GM12878 (cell line): ENCODE measurements at regions not wholly inside any gene's neighbourhood (a gene's known extent, or its start where the extent isn't known, plus 50 kb on each side); places are given as distances from the start of the nearest gene placed in this dataset.

Experiments used
- ATAC-seq: fragments of 200-7000 bp; cut with Tn5 transposase; 3 replicates; pipeline ENCODE4 v1.9.1; 2020; ENCODE audit warnings: mild to moderate bottlenecking, moderate library complexity
- BruUV-seq: library from RNA; stranded (reverse); fragments of 400-500 nt; replicated peaks from 2 replicates; lab custom pipeline; 2021; lab: Mats Ljungman, UMichigan
- CTCF ChIA-PET: fragments of 300-600 bp; sonication (Branson Sonifier 250); formaldehyde crosslinking; extraction: SDS; loops from one replicate; lab custom pipeline; 2021; ENCODE audit warnings: inconsistent platforms; lab: Yijun Ruan, JAX
- POLR2A ChIA-PET: fragments of 350-600 bp; formaldehyde crosslinking; extraction: SDS; loops from one replicate; lab custom pipeline; 2021; ENCODE audit warnings: inconsistent platforms; lab: Charles Lee
- RAD21 ChIA-PET: fragments of 300-600 bp; sonication (Branson Sonifier 250); formaldehyde crosslinking; loops from one replicate; lab custom pipeline; 2023; ENCODE audit warnings: antibody characterized with exemption; ENCODE audit not compliant: unreplicated experiment; lab: Charles Lee
- SMC1A ChIA-PET: fragments of 300-600 bp; sonication (Branson Sonifier 250); formaldehyde crosslinking; loops from one replicate; lab custom pipeline; 2023; ENCODE audit not compliant: unreplicated experiment, uncharacterized antibody; lab: Charles Lee
- DNase-seq: peaks from one replicate; pipeline ENCODE4 v3.0.0-alpha.2; 2011; ENCODE audit warnings: low read depth, low spot score
- FAIRE-seq: peaks from 3 replicates; lab custom pipeline; 2011; peaks lifted over from hg19 to GRCh38; lab: Jason Lieb, UNC
- H2AFZ ChIP-seq: 2 replicates; pipeline ENCODE4 v1.6.0; 2011; ENCODE audit warnings: low read depth, low read length, control low read depth; ENCODE audit not compliant: control insufficient read depth
- H3K27ac ChIP-seq: 2 replicates; pipeline ENCODE4 v1.5.1; 2011; ENCODE audit warnings: control low read depth; ENCODE audit not compliant: control insufficient read depth, insufficient read depth
- H3K27me3 ChIP-seq, 2 experiments: replicated peaks in 1 of 2; 2 replicates each; pipeline versions ENCODE4 v1.6.0 to v1.6.1; 2011; ENCODE audit warnings: low read length in 1 of 2; ENCODE audit not compliant: control insufficient read depth in 2 of 2, insufficient read depth in 2 of 2
- H3K36me3 ChIP-seq, 2 experiments: 2 replicates each; pipeline ENCODE4 v1.5.1; 2011; ENCODE audit warnings: low read length in 1 of 2; ENCODE audit not compliant: control insufficient read depth in 2 of 2, insufficient read depth in 2 of 2
- H3K4me1 ChIP-seq: 2 replicates; pipeline ENCODE4 v1.6.1; 2011; ENCODE audit warnings: mild to moderate bottlenecking, low read length, moderate library complexity, mixed read lengths; ENCODE audit not compliant: control insufficient read depth, insufficient read depth
- H3K4me2 ChIP-seq: 2 replicates; pipeline ENCODE4 v1.6.0; 2011; ENCODE audit warnings: control low read depth; ENCODE audit not compliant: control insufficient read depth, insufficient read depth
- H3K4me3 ChIP-seq: fragments of 200-600 bp; sonication (generic); 2 replicates; pipeline ENCODE4 v1.5.1; 2016
- H3K79me2 ChIP-seq: 2 replicates; pipeline ENCODE4 v1.6.0; 2011; ENCODE audit warnings: low read length; ENCODE audit not compliant: control insufficient read depth, insufficient read depth
- H3K9ac ChIP-seq: 2 replicates; pipeline ENCODE4 v1.8.0; 2011; ENCODE audit warnings: low read length, control low read depth, mixed read lengths; ENCODE audit not compliant: control insufficient read depth, insufficient read depth
- H3K9me3 ChIP-seq: replicated peaks from 3 replicates; pipeline ENCODE4 v1.5.1; 2011; ENCODE audit warnings: mild to moderate bottlenecking, low read length; ENCODE audit not compliant: control insufficient read depth, insufficient read depth
- H4K20me1 ChIP-seq: 2 replicates; pipeline ENCODE4 v1.6.0; 2011; ENCODE audit not compliant: control insufficient read depth, insufficient read depth
- ATF7 ChIP-seq: fragments of 450-650 bp; IDR thresholded peaks from 2 replicates; pipeline ENCODE4 v1.6.1; 2016; ENCODE audit warnings: low read depth, mild to moderate bottlenecking
- BHLHE40 ChIP-seq, 2 experiments: fragments of 450-650 bp in 1 of 2; IDR thresholded peaks; 2 replicates each; pipeline ENCODE4 v1.6.1; 2011 to 2017; ENCODE audit warnings: low read depth in 2 of 2, borderline replicate concordance in 1 of 2, improper control_type of control experiment in 1 of 2, low read length in 1 of 2, mild to moderate bottlenecking in 1 of 2
- EED ChIP-seq: sonication (generic); IDR thresholded peaks from 2 replicates; pipeline ENCODE4 v1.6.1; 2016; ENCODE audit warnings: antibody characterized with exemption, low read depth
- IKZF1 ChIP-seq: fragments of 450-650 bp; conservative IDR thresholded peaks from 2 replicates; pipeline ENCODE4 v1.6.1; 2017; ENCODE audit warnings: antibody characterized with exemption, mild to moderate bottlenecking
- IRF3 ChIP-seq: fragments of 450-650 bp; IDR thresholded peaks from 2 replicates; pipeline ENCODE4 v1.6.1; 2014; ENCODE audit warnings: mild to moderate bottlenecking
- LARP7 ChIP-seq: fragments of 450-650 bp; IDR thresholded peaks from 2 replicates; pipeline ENCODE4 v1.6.1; 2017; ENCODE audit warnings: mild to moderate bottlenecking
- MYC ChIP-seq: IDR thresholded peaks from 2 replicates; pipeline ENCODE4 v1.6.1; 2011; ENCODE audit warnings: mild to moderate bottlenecking, low read length, moderate library complexity, inconsistent platforms; ENCODE audit not compliant: insufficient read depth, insufficient replicate concordance, insufficient read length, severe bottlenecking
- NRF1 ChIP-seq: conservative IDR thresholded peaks from 2 replicates; pipeline ENCODE4 v1.6.1; 2011; ENCODE audit warnings: mild to moderate bottlenecking, low read depth, low read length, improper control_type of control experiment
- REST ChIP-seq: IDR thresholded peaks from 2 replicates; pipeline ENCODE4 v1.6.1; 2012; ENCODE audit warnings: mild to moderate bottlenecking, low read depth, low read length
- RFX5 ChIP-seq: IDR thresholded peaks from 2 replicates; pipeline ENCODE4 v1.6.1; 2011; ENCODE audit warnings: low read depth, low read length, improper control_type of control experiment
- SUZ12 ChIP-seq: fragments of 200-600 bp; sonication (generic); IDR thresholded peaks from one replicate; pipeline ENCODE4 v1.6.1; 2018; ENCODE audit warnings: antibody characterized with exemption, mild to moderate bottlenecking; ENCODE audit not compliant: unreplicated experiment
- ZZZ3 ChIP-seq: IDR thresholded peaks from 2 replicates; pipeline ENCODE4 v1.6.1; 2011; ENCODE audit warnings: low read depth; ENCODE audit not compliant: control insufficient read depth, insufficient read length
- WGBS: methylation state at CpG from one replicate; pipeline ENCODE4 v1.1.6; 2016; ENCODE audit warnings: low lambda C conversion rate; ENCODE audit not compliant: insufficient replicate concordance, insufficient coverage; ENCODE audit errors: missing lambda C conversion rate; 5-methylcytosine and 5-hydroxymethylcytosine counted together
- in situ Hi-C: fragments of 300-500 bp; cut with MboI; formaldehyde crosslinking; loops from 9 replicates; pipeline ENCODE4 v1.14.3; 2018; ENCODE audit warnings: mixed read lengths
- intact Hi-C: fragments of 100-400 bp; cut with micrococcal nuclease; formaldehyde crosslinking; loops from one replicate; pipeline ENCODE4 v1.14.2; 2022; ENCODE audit not compliant: unreplicated experiment

- Histone ChIP-seq H3K27me3 (no peaks in the 10 kb centered on the region), H3K4me1 (no peaks in the 10 kb centered on the region), H3K79me2 (no peaks in the 10 kb centered on the region), H3K9ac (no peak overlapping the region), H3K4me2 (no peak overlapping the region), H4K20me1 (no peaks in the 10 kb centered on the region), H3K4me3 (no peak overlapping the region), H3K36me3 (no peaks in the 10 kb centered on the region), H2AFZ (no peak overlapping the region), H3K9me3 (no peaks in the 10 kb centered on the region), H3K27ac (no peak overlapping the region)
- CTCF ChIA-PET = interaction anchor here (1.9 kb wide), 1 partner anchor 558 kb away, joined by 4 read pairs; the partner anchor contains the start of gene CCDC85A
- ATAC-seq (no peak), FAIRE-seq (no peak), DNase-seq (no peak)
- SMC1A ChIA-PET = no interaction called here
- intact Hi-C loops = no loop called here
- TF ChIP-seq SUZ12 (no peak), MYC (no peak)
- no TSS peak for BruUV-seq
- POLR2A ChIA-PET = interaction anchor here (0.6 kb wide), 1 partner anchor 322 kb away, joined by 3 read pairs; no protein-coding TSS in a partner anchor
- in situ Hi-C loops = no loop called here
- 38% methylated on average over 5 of the region's 5 CpGs for WGBS
- RAD21 ChIA-PET = no interaction called here
These were observed 557.9 kb downstream of the CCDC85A start for GRCh38 chr2:56741601-56742102.

GRCh38 chr2:56743807-56744206, 560.0 kb downstream of the CCDC85A start:
- in situ Hi-C loops = no loop called here
- POLR2A ChIA-PET = no interaction called here

More at GRCh38 chr2:56743807-56744206, 560.0 kb downstream of the CCDC85A start:
- 9% methylated on average over 3 of the region's 3 CpGs for WGBS
- intact Hi-C loops = no loop called here
- Histone ChIP-seq H3K79me2 (no peaks in the 10 kb centered on the region), H3K9ac (no peak overlapping the region), H3K4me1 (no peaks in the 10 kb centered on the region), H3K9me3 (no peaks in the 10 kb centered on the region), H3K36me3 (no peaks in the 10 kb centered on the region), H4K20me1 (no peaks in the 10 kb centered on the region), H3K27me3 (no peaks in the 10 kb centered on the region), H3K27ac (no peak overlapping the region), H2AFZ (no peak overlapping the region), H3K4me3 (no peak overlapping the region), H3K4me2 (no peak overlapping the region)
- no peak for DNase-seq
- ChIA-PET CTCF (interaction anchor here (0.9 kb wide), 1 partner anchor 560 kb away, joined by 4 read pairs; the partner anchor contains the start of gene CCDC85A), RAD21 (no interaction called here), SMC1A (no interaction called here)
- no peak for TF ChIP-seq LARP7
- TF ChIP-seq ZZZ3 = no peak
- no peak for TF ChIP-seq IRF3
- TF ChIP-seq RFX5 = no peak
- no peak for TF ChIP-seq NRF1
- no peak for TF ChIP-seq REST
- TF ChIP-seq ATF7 = no peak
- no peak for TF ChIP-seq BHLHE40 (IDR thresholded peaks at IDR 0.05; ENCODE audit: borderline replicate concordance in 1 of 2, low read depth in 2 of 2, low read length in 1 of 2)
- TF ChIP-seq IKZF1 = no peak
- TF ChIP-seq EED = no peak
- no TSS peak for BruUV-seq
- no peak for ATAC-seq
- FAIRE-seq = no peak
